ENCODE measurements at regions not wholly inside any gene's neighbourhood (a gene's known extent, or its start where the extent isn't known, plus 50 kb on each side); places are given as distances from the start of the nearest gene placed in this dataset.
A peak's percentile ranks its signal among the peaks of the same experiment; 100 is the strongest.
"Not testable (repeated sequence)": the region's sequence is repeated elsewhere in the genome, so short reads cannot be mapped to it uniquely, and the experiment has no call there.

GRCh38 chr6:144969154-144969553 is 684.0 kb downstream of the UTRN start:
- TF ChIP-seq, protein P1, sequence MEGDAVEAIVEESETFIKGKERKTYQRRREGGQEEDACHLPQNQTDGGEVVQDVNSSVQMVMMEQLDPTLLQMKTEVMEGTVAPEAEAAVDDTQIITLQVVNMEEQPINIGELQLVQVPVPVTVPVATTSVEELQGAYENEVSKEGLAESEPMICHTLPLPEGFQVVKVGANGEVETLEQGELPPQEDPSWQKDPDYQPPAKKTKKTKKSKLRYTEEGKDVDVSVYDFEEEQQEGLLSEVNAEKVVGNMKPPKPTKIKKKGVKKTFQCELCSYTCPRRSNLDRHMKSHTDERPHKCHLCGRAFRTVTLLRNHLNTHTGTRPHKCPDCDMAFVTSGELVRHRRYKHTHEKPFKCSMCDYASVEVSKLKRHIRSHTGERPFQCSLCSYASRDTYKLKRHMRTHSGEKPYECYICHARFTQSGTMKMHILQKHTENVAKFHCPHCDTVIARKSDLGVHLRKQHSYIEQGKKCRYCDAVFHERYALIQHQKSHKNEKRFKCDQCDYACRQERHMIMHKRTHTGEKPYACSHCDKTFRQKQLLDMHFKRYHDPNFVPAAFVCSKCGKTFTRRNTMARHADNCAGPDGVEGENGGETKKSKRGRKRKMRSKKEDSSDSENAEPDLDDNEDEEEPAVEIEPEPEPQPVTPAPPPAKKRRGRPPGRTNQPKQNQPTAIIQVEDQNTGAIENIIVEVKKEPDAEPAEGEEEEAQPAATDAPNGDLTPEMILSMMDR (conservative IDR thresholded peaks at IDR 0.05; ENCODE audit: low read depth, low read length): no peak
- Histone ChIP-seq H4K20me1 (ENCODE audit: insufficient read depth) (no peaks in the 10 kb centered on the region), H3K9ac (no peak overlapping the region), H3K4me2 (no peak overlapping the region), H3K36me3 (ENCODE audit: insufficient read depth) (no peaks in the 10 kb centered on the region), H3K79me2 (ENCODE audit: insufficient read depth, low read depth) (no peaks in the 10 kb centered on the region), H3K27ac (no peak overlapping the region), H2AFZ (ENCODE audit: low read depth) (no peak overlapping the region), H3K27me3 (ENCODE audit: insufficient read depth, low read depth) (no peaks in the 10 kb centered on the region), H3K4me1 (ENCODE audit: low read depth, poor library complexity, severe bottlenecking) (no peaks in the 10 kb centered on the region), H3K4me3 (IDR thresholded peaks at IDR 0.05; ENCODE audit: insufficient read depth, low read depth, low read length) (no peak overlapping the region)

GRCh38 chr6:144969602-144970272 is 684.6 kb downstream of the UTRN start:
- Histone ChIP-seq H3K79me2 (ENCODE audit: insufficient read depth, low read depth) (no peaks in the 10 kb centered on the region), H3K9ac (no peak overlapping the region), H3K36me3 (ENCODE audit: insufficient read depth) (no peaks in the 10 kb centered on the region), H4K20me1 (ENCODE audit: insufficient read depth) (no peaks in the 10 kb centered on the region), H3K4me2 (no peak overlapping the region), H2AFZ (ENCODE audit: low read depth) (no peak overlapping the region), H3K4me1 (ENCODE audit: low read depth, poor library complexity, severe bottlenecking) (no peaks in the 10 kb centered on the region), H3K27me3 (ENCODE audit: insufficient read depth, low read depth) (no peaks in the 10 kb centered on the region), H3K27ac (no peak overlapping the region), H3K4me3 (IDR thresholded peaks at IDR 0.05; ENCODE audit: insufficient read depth, low read depth, low read length) (no peak overlapping the region)
- TF ChIP-seq, protein P1 (conservative IDR thresholded peaks at IDR 0.05; ENCODE audit: low read depth, low read length): no peak

- Histone ChIP-seq H3K4me1 (ENCODE audit: low read depth, poor library complexity, severe bottlenecking) (peaks cover 19% of the 10 kb centered on the region), H3K4me2 (peak overlapping the region; percentile 64), H3K9ac (peak overlapping the region; percentile 67; the same call in 1 of the 2 replicates), H3K27ac (peak overlapping the region; percentile 76), H2AFZ (ENCODE audit: low read depth) (peak overlapping the region; percentile 84)
- not testable (repeated sequence) for H3K27me3 ChIP-seq (ENCODE audit: insufficient read depth, low read depth); H3K4me3 ChIP-seq (IDR thresholded peaks at IDR 0.05; ENCODE audit: insufficient read depth, low read depth, low read length); H3K79me2 ChIP-seq (ENCODE audit: insufficient read depth, low read depth); H4K20me1 ChIP-seq (ENCODE audit: insufficient read depth); H3K36me3 ChIP-seq (ENCODE audit: insufficient read depth)
- TF ChIP-seq, protein P1 (conservative IDR thresholded peaks at IDR 0.05; ENCODE audit: low read depth, low read length): 0 out of 2 replicates have a peak, but pooled peaks have one; percentile 11
Observed at GRCh38 chr6:144977250-144977864, 692.2 kb downstream of the UTRN start.

- Histone ChIP-seq H4K20me1 (ENCODE audit: insufficient read depth) (no peaks in the 10 kb centered on the region), H3K27ac (peak overlapping the region; percentile 76), H3K4me1 (ENCODE audit: low read depth, poor library complexity, severe bottlenecking) (peaks cover 19% of the 10 kb centered on the region), H3K27me3 (ENCODE audit: insufficient read depth, low read depth) (no peaks in the 10 kb centered on the region), H3K79me2 (ENCODE audit: insufficient read depth, low read depth) (no peaks in the 10 kb centered on the region), H3K4me3 (IDR thresholded peaks at IDR 0.05; ENCODE audit: insufficient read depth, low read depth, low read length) (no peak overlapping the region), H3K36me3 (ENCODE audit: insufficient read depth) (no peaks in the 10 kb centered on the region), H3K4me2 (no peak overlapping the region), H3K9ac (no peak overlapping the region), H2AFZ (ENCODE audit: low read depth) (peak overlapping the region; percentile 84)
- TF ChIP-seq, protein P1 (conservative IDR thresholded peaks at IDR 0.05; ENCODE audit: low read depth, low read length): no peak
Observed at GRCh38 chr6:144978208-144978607, 693.1 kb downstream of the UTRN start.

Data from KMS-11 (cell line).